Mammary epithelial cell (primary cell): ENCODE measurements at regions not wholly inside any gene's neighbourhood (a gene's known extent, or its start where the extent isn't known, plus 50 kb on each side); places are given as distances from the start of the nearest gene placed in this dataset.

ENCODE experiments used
- CTCF ChIP-seq, 2 donors: IDR thresholded peaks in 1 of 2; conservative IDR thresholded peaks in 1 of 2; 2 replicates each; pipeline ENCODE4 v1.5.1; 2011 to 2012; ENCODE audit warnings: inconsistent platforms in 2 of 2, low read length in 2 of 2, mild to moderate bottlenecking in 2 of 2, control low read depth in 1 of 2, low read depth in 1 of 2; ENCODE audit not compliant: insufficient read depth in 1 of 2; ENCODE audit errors: extremely low read depth in 1 of 2
- EZH2 ChIP-seq: IDR thresholded peaks from 2 replicates; pipeline ENCODE4 v1.6.1; 2012; ENCODE audit warnings: low read length, inconsistent platforms, borderline replicate concordance

GRCh38 chr1:30471307-30471706 is 252.1 kb downstream of the MATN1 start:
- TF ChIP-seq EZH2 (no peak), CTCF (conservative IDR thresholded peaks at IDR 0.05 in 1 of 2, IDR thresholded peaks at IDR 0.05 in 1 of 2; ENCODE audit: extremely low read depth in 1 of 2, insufficient read depth in 1 of 2, low read depth in 1 of 2, low read length in 2 of 2) (no peak)
